ENCODE measurements at regions not wholly inside any gene's neighbourhood (a gene's known extent, or its start where the extent isn't known, plus 50 kb on each side); places are given as distances from the start of the nearest gene placed in this dataset.

GRCh38 chr2:120481446-120482194 lies 135.7 kb downstream of the INHBB start:
- DNase-seq, result no peak

GRCh38 chr2:120482334-120482733 lies 136.4 kb downstream of the INHBB start:
- no peak for DNase-seq

- DNase-seq, result no peak
Measured at GRCh38 chr2:120483355-120483754, 137.4 kb downstream of the INHBB start.

GRCh38 chr2:120485096-120485495 lies 139.2 kb downstream of the INHBB start:
- DNase-seq, result no peak

- DNase-seq, result no peak
Measured at GRCh38 chr2:120486441-120486840, 140.5 kb downstream of the INHBB start.

GRCh38 chr2:120486946-120487345 lies 141.0 kb downstream of the INHBB start:
- DNase-seq, result no peak

- no peak for DNase-seq
Measured at GRCh38 chr2:120488531-120488930, 142.6 kb downstream of the INHBB start.

- no peak for DNase-seq
Measured at GRCh38 chr2:120489023-120489422, 143.1 kb downstream of the INHBB start.

- no peak for DNase-seq
Measured at GRCh38 chr2:120490091-120490798, 144.3 kb downstream of the INHBB start.

- DNase-seq, result no peak
Measured at GRCh38 chr2:120491111-120491625, 145.2 kb downstream of the INHBB start.

- no peak for DNase-seq
Measured at GRCh38 chr2:120493231-120493630, 147.3 kb downstream of the INHBB start.

- DNase-seq, result no peak
Measured at GRCh38 chr2:120494446-120494845, 148.5 kb downstream of the INHBB start.

GRCh38 chr2:120495586-120495985 lies 149.7 kb downstream of the INHBB start:
- DNase-seq, result no peak

- no peak for DNase-seq
Measured at GRCh38 chr2:120496235-120496634, 150.3 kb downstream of the INHBB start.

- DNase-seq, result no peak
Measured at GRCh38 chr2:120496759-120497158, 150.8 kb downstream of the INHBB start.

GRCh38 chr2:120497261-120497977 lies 151.5 kb downstream of the INHBB start:
- DNase-seq, result no peak

GRCh38 chr2:120498121-120498520 lies 152.2 kb downstream of the INHBB start:
- DNase-seq, result no peak

- DNase-seq, result no peak
Measured at GRCh38 chr2:120498576-120499394, 152.8 kb downstream of the INHBB start.

- no peak for DNase-seq
Measured at GRCh38 chr2:120499784-120500495, 154.0 kb downstream of the INHBB start.

- DNase-seq, result no peak
Measured at GRCh38 chr2:120501591-120501990, 155.7 kb downstream of the INHBB start.

- no peak for DNase-seq
Measured at GRCh38 chr2:120502357-120502756, 156.4 kb downstream of the INHBB start.

- DNase-seq, result no peak
Measured at GRCh38 chr2:120502761-120503160, 156.8 kb downstream of the INHBB start.

Measured in NCI-H187 (cell line).